ENCODE measurements at regions not wholly inside any gene's neighbourhood (a gene's known extent, or its start where the extent isn't known, plus 50 kb on each side); places are given as distances from the start of the nearest gene placed in this dataset.

- no peak overlapping the region for H3K27ac ChIP-seq (ENCODE audit: low read depth in 1 of 2, low read length in 2 of 2)
- ATAC-seq (ENCODE audit: low FRiP score) = no peak
- intact Hi-C loops (cut with DNase I) = loop anchor here in 1 of 2 donors (10.0 kb wide), 1 partner anchor 55 kb away; no protein-coding TSS in a partner anchor
- no peaks in the 10 kb centered on the region for H3K4me1 ChIP-seq (ENCODE audit: control insufficient read depth in 1 of 2, insufficient read depth in 2 of 2, low read length in 2 of 2)
- H3K27me3 ChIP-seq (ENCODE audit: control insufficient read depth in 1 of 2, insufficient read depth in 2 of 2, low read length in 1 of 2) = no peaks in the 10 kb centered on the region
- no peaks in the 10 kb centered on the region for H3K36me3 ChIP-seq (ENCODE audit: control insufficient read depth in 1 of 2, insufficient read depth in 2 of 2, low read length in 1 of 2)
- no peak for DNase-seq
- no peaks in the 10 kb centered on the region for H3K9me3 ChIP-seq (ENCODE audit: control insufficient read depth, low read length)
- no peak overlapping the region for H3K4me3 ChIP-seq (ENCODE audit: low read length in 2 of 2)
Observed at GRCh38 chr21:27139526-27139925, 172.6 kb upstream of the ADAMTS5 start.

DNA sequence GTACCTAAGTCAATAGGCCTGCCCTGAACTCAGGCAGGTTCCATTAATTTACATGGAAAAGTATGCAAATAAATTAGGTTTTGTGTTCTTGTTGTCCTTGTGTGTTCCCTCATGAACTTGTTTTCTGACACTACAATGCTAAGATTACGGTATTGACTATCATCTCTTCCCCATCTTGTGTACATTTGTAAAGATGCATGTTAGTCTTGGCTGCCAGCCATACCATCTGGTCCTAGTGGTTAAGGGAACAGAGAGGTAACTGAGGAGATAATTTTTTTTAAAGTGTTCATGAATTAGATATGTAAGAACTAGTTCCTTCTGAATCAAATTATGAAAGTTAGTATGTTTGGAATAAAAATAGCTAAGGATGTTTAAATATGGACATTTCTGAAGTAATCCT is 167.6 kb upstream of the ADAMTS5 start:
- WGBS, 2 donors = 91 to 100% methylated on average over 1 of the region's 1 CpG
- Histone ChIP-seq H3K27me3 (ENCODE audit: control insufficient read depth in 1 of 2, insufficient read depth in 2 of 2, low read length in 1 of 2) (no peaks in the 10 kb centered on the region), H3K4me1 (ENCODE audit: control insufficient read depth in 1 of 2, insufficient read depth in 2 of 2, low read length in 2 of 2) (peaks cover 0 to 2% of the 10 kb centered on the region in 2 donors), H3K27ac (ENCODE audit: low read depth in 1 of 2, low read length in 2 of 2) (no peak overlapping the region), H3K36me3 (ENCODE audit: control insufficient read depth in 1 of 2, insufficient read depth in 2 of 2, low read length in 1 of 2) (no peaks in the 10 kb centered on the region), H3K4me3 (ENCODE audit: low read length in 2 of 2) (no peak overlapping the region), H3K9me3 (ENCODE audit: control insufficient read depth, low read length) (no peaks in the 10 kb centered on the region)
- DNase-seq (no peak), ATAC-seq (ENCODE audit: low FRiP score) (no peak)
- intact Hi-C loops (cut with DNase I) = loop anchor here in 1 of 2 donors (10.0 kb wide), 1 partner anchor 60 kb away; no protein-coding TSS in a partner anchor

DNA sequence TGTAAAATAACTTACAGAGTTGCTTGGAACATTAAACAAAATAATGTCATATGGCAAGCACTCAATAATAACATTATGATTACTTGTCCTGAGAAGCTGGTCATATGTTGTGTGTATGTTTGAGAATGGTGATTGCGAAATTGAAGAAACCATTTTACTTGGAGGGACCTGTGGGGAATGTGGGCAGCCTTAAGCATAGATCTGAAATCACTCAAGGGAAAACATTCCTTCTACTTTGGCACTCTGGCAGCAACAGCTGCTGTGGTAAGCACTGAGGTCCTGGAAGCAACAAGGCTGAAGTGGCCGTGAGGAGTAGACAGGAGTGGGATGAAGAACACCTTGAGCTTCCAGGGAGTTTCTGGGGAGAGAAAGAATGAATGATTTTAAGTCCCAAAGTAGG is 165.4 kb upstream of the ADAMTS5 start:
- no peaks in the 10 kb centered on the region for H3K9me3 ChIP-seq (ENCODE audit: control insufficient read depth, low read length)
- WGBS, 2 donors = 19 to 25% methylated on average over 2 of the region's 2 CpGs
- no peak overlapping the region for H3K4me3 ChIP-seq (ENCODE audit: low read length in 2 of 2)
- intact Hi-C loops (cut with DNase I) = loop anchor here in 1 of 2 donors (10.0 kb wide), 1 partner anchor 63 kb away; no protein-coding TSS in a partner anchor
- peaks cover 0 to 2% of the 10 kb centered on the region in 2 donors for H3K4me1 ChIP-seq (ENCODE audit: control insufficient read depth in 1 of 2, insufficient read depth in 2 of 2, low read length in 2 of 2)
- no peaks in the 10 kb centered on the region for H3K27me3 ChIP-seq (ENCODE audit: control insufficient read depth in 1 of 2, insufficient read depth in 2 of 2, low read length in 1 of 2)
- ATAC-seq (ENCODE audit: low FRiP score) = no peak
- H3K36me3 ChIP-seq (ENCODE audit: control insufficient read depth in 1 of 2, insufficient read depth in 2 of 2, low read length in 1 of 2) = no peaks in the 10 kb centered on the region
- H3K27ac ChIP-seq (ENCODE audit: low read depth in 1 of 2, low read length in 2 of 2) = no peak overlapping the region
- no peak for DNase-seq

GRCh38 chr21:27130154-27130553 is 163.3 kb upstream of the ADAMTS5 start:
- ATAC-seq (ENCODE audit: low FRiP score) = no peak
- Histone ChIP-seq H3K4me3 (ENCODE audit: low read length in 2 of 2) (no peak overlapping the region), H3K27me3 (ENCODE audit: control insufficient read depth in 1 of 2, insufficient read depth in 2 of 2, low read length in 1 of 2) (no peaks in the 10 kb centered on the region), H3K4me1 (ENCODE audit: control insufficient read depth in 1 of 2, insufficient read depth in 2 of 2, low read length in 2 of 2) (peaks cover 2% of the 10 kb centered on the region in 2 donors), H3K27ac (ENCODE audit: low read depth in 1 of 2, low read length in 2 of 2) (no peak overlapping the region), H3K9me3 (ENCODE audit: control insufficient read depth, low read length) (no peaks in the 10 kb centered on the region), H3K36me3 (ENCODE audit: control insufficient read depth in 1 of 2, insufficient read depth in 2 of 2, low read length in 1 of 2) (no peaks in the 10 kb centered on the region)
- no peak for DNase-seq
- 88 to 93% methylated on average over 3 of the region's 3 CpGs for WGBS, 2 donors
- intact Hi-C loops (cut with DNase I) = loop anchor here in 1 of 2 donors (10.0 kb wide), 1 partner anchor 65 kb away; no protein-coding TSS in a partner anchor

DNA sequence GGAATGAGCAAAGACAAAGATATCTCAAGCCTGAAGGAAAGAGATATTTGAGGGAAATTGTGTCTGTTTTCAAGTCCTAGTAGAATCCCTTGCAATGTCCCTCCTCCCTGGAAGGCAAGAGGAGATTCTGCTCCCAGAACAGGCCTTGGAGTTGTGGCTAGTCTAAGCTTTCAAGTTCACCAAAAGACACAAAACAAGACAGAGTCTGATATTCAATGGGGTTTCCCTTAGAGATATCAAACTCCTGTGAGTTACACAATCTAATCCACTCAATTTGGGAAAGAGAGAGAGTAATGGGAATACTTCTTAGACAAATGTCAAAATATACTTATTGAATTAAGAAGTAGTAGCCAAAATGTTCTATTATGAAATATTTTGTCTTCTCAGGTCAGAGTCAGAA is 162.8 kb upstream of the ADAMTS5 start:
- Histone ChIP-seq H3K4me3 (ENCODE audit: low read length in 2 of 2) (no peak overlapping the region), H3K9me3 (ENCODE audit: control insufficient read depth, low read length) (no peaks in the 10 kb centered on the region), H3K27ac (ENCODE audit: low read depth in 1 of 2, low read length in 2 of 2) (no peak overlapping the region), H3K27me3 (ENCODE audit: control insufficient read depth in 1 of 2, insufficient read depth in 2 of 2, low read length in 1 of 2) (no peaks in the 10 kb centered on the region), H3K36me3 (ENCODE audit: control insufficient read depth in 1 of 2, insufficient read depth in 2 of 2, low read length in 1 of 2) (no peaks in the 10 kb centered on the region), H3K4me1 (ENCODE audit: control insufficient read depth in 1 of 2, insufficient read depth in 2 of 2, low read length in 2 of 2) (peaks cover 2% of the 10 kb centered on the region in 2 donors)
- DNase-seq (no peak), ATAC-seq (ENCODE audit: low FRiP score) (peak; percentile 58)
- intact Hi-C loops (cut with DNase I) = loop anchor here in 1 of 2 donors (10.0 kb wide), 1 partner anchor 65 kb away; no protein-coding TSS in a partner anchor

- no peaks in the 10 kb centered on the region for H3K36me3 ChIP-seq (ENCODE audit: control insufficient read depth in 1 of 2, insufficient read depth in 2 of 2, low read length in 1 of 2)
- H3K27ac ChIP-seq (ENCODE audit: low read depth in 1 of 2, low read length in 2 of 2) = no peak overlapping the region
- H3K4me3 ChIP-seq (ENCODE audit: low read length in 2 of 2) = no peak overlapping the region
- no peaks in the 10 kb centered on the region for H3K9me3 ChIP-seq (ENCODE audit: control insufficient read depth, low read length)
- 88 to 95% methylated on average over 1 of the region's 1 CpG for WGBS, 2 donors
- no peak for ATAC-seq (ENCODE audit: low FRiP score)
- intact Hi-C loops (cut with DNase I) = no loop called here
- no peak for DNase-seq
- peaks cover 2% of the 10 kb centered on the region in 2 donors for H3K4me1 ChIP-seq (ENCODE audit: control insufficient read depth in 1 of 2, insufficient read depth in 2 of 2, low read length in 2 of 2)
- no peaks in the 10 kb centered on the region for H3K27me3 ChIP-seq (ENCODE audit: control insufficient read depth in 1 of 2, insufficient read depth in 2 of 2, low read length in 1 of 2)
Observed at GRCh38 chr21:27129215-27129614, 162.3 kb upstream of the ADAMTS5 start.

GRCh38 chr21:27126140-27126539 is 159.3 kb upstream of the ADAMTS5 start:
- WGBS, 2 donors = 34 to 37% methylated on average over 4 of the region's 4 CpGs
- no peaks in the 10 kb centered on the region for H3K36me3 ChIP-seq (ENCODE audit: control insufficient read depth in 1 of 2, insufficient read depth in 2 of 2, low read length in 1 of 2)
- DNase-seq = no peak
- H3K27ac ChIP-seq (ENCODE audit: low read depth in 1 of 2, low read length in 2 of 2) = no peak overlapping the region
- no peaks in the 10 kb centered on the region for H3K27me3 ChIP-seq (ENCODE audit: control insufficient read depth in 1 of 2, insufficient read depth in 2 of 2, low read length in 1 of 2)
- no peak overlapping the region for H3K4me3 ChIP-seq (ENCODE audit: low read length in 2 of 2)
- no peaks in the 10 kb centered on the region for H3K9me3 ChIP-seq (ENCODE audit: control insufficient read depth, low read length)
- no peak for ATAC-seq (ENCODE audit: low FRiP score)
- peaks cover 0 to 2% of the 10 kb centered on the region in 2 donors for H3K4me1 ChIP-seq (ENCODE audit: control insufficient read depth in 1 of 2, insufficient read depth in 2 of 2, low read length in 2 of 2)
- intact Hi-C loops (cut with DNase I) = no loop called here

GRCh38 chr21:27122686-27123085 is 155.8 kb upstream of the ADAMTS5 start:
- H3K9me3 ChIP-seq (ENCODE audit: control insufficient read depth, low read length) = no peaks in the 10 kb centered on the region
- DNase-seq = no peak

DNA sequence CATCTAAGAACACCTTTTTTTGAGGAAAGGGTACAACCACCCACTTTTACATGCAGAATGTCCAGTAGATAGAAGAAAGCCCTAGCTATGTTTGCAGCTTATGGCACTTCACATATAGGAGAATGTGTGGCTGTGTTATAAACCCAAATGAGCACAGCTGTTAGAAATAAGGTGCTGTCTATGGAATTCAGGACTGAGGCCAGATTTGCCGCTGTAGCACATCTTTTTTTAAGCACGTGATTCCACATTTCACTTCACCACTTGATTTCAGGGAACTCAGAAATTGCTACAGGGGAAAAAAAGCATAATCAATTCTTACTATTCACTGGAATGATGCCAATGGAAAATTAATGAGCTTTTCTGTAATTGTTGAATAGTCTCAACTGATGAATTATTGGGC is 147.2 kb upstream of the ADAMTS5 start:
- no peaks in the 10 kb centered on the region for H3K9me3 ChIP-seq (ENCODE audit: control insufficient read depth, low read length)
- DNase-seq (no peak), ATAC-seq (ENCODE audit: low FRiP score) (no peak)
- H3K27ac ChIP-seq (ENCODE audit: low read depth in 1 of 2, low read length in 2 of 2) = no peak overlapping the region
- no peak overlapping the region for H3K4me3 ChIP-seq (ENCODE audit: low read length in 2 of 2)
- no peaks in the 10 kb centered on the region for H3K36me3 ChIP-seq (ENCODE audit: control insufficient read depth in 1 of 2, insufficient read depth in 2 of 2, low read length in 1 of 2)
- H3K4me1 ChIP-seq (ENCODE audit: control insufficient read depth in 1 of 2, insufficient read depth in 2 of 2, low read length in 2 of 2) = no peaks in the 10 kb centered on the region
- WGBS, 2 donors = 86 to 91% methylated on average over 2 of the region's 2 CpGs
- intact Hi-C loops (cut with DNase I) = no loop called here
- H3K27me3 ChIP-seq (ENCODE audit: control insufficient read depth in 1 of 2, insufficient read depth in 2 of 2, low read length in 1 of 2) = no peaks in the 10 kb centered on the region

More at GRCh38 chr21:27122686-27123085, 155.8 kb upstream of the ADAMTS5 start:
- no peak for ATAC-seq (ENCODE audit: low FRiP score)
- Histone ChIP-seq H3K4me3 (ENCODE audit: low read length in 2 of 2) (no peak overlapping the region), H3K27me3 (ENCODE audit: control insufficient read depth in 1 of 2, insufficient read depth in 2 of 2, low read length in 1 of 2) (no peaks in the 10 kb centered on the region), H3K4me1 (ENCODE audit: control insufficient read depth in 1 of 2, insufficient read depth in 2 of 2, low read length in 2 of 2) (peaks cover 0 to 2% of the 10 kb centered on the region in 2 donors), H3K27ac (ENCODE audit: low read depth in 1 of 2, low read length in 2 of 2) (no peak overlapping the region), H3K36me3 (ENCODE audit: control insufficient read depth in 1 of 2, insufficient read depth in 2 of 2, low read length in 1 of 2) (no peaks in the 10 kb centered on the region)
- intact Hi-C loops (cut with DNase I) = no loop called here
